ENCODE measurements at regions not wholly inside any gene's neighbourhood (a gene's known extent, or its start where the extent isn't known, plus 50 kb on each side); places are given as distances from the start of the nearest gene placed in this dataset.

GRCh38 chr1:58035523-58035922, 511.0 kb downstream of the OMA1 start:
- TF ChIP-seq JUND (IDR thresholded peaks at IDR 0.05; ENCODE audit: low read depth), result no peak
- no peak for DNase-seq (ENCODE audit: low read depth in 1 of 2, low spot score in 1 of 2)
- in situ Hi-C loops (cut with HindIII; ENCODE audit: low pct_unique_long_range_greater_than_20kb, low sequenced_read_pairs), result no loop called here

- TF ChIP-seq JUND (IDR thresholded peaks at IDR 0.05; ENCODE audit: low read depth), result no peak
- DNase-seq (ENCODE audit: low read depth in 1 of 2, low spot score in 1 of 2), result no peak
- in situ Hi-C loops (cut with HindIII; ENCODE audit: low pct_unique_long_range_greater_than_20kb, low sequenced_read_pairs), result no loop called here
Measured at GRCh38 chr1:58033311-58033710, 513.2 kb downstream of the OMA1 start.

- DNase-seq (ENCODE audit: low read depth in 1 of 2, low spot score in 1 of 2), result no peak
- no peak for TF ChIP-seq JUND (IDR thresholded peaks at IDR 0.05; ENCODE audit: low read depth)
- in situ Hi-C loops (cut with HindIII; ENCODE audit: low pct_unique_long_range_greater_than_20kb, low sequenced_read_pairs), result no loop called here
Measured at GRCh38 chr1:58032611-58033073, 513.9 kb downstream of the OMA1 start.

- DNase-seq (ENCODE audit: low read depth in 1 of 2, low spot score in 1 of 2), result no peak
- no peak for TF ChIP-seq JUND (IDR thresholded peaks at IDR 0.05; ENCODE audit: low read depth)
- in situ Hi-C loops (cut with HindIII; ENCODE audit: low pct_unique_long_range_greater_than_20kb, low sequenced_read_pairs), result no loop called here
Measured at GRCh38 chr1:58031416-58031815, 515.1 kb downstream of the OMA1 start.

GRCh38 chr1:58030456-58030855, 516.1 kb downstream of the OMA1 start:
- no peak for TF ChIP-seq JUND (IDR thresholded peaks at IDR 0.05; ENCODE audit: low read depth)
- DNase-seq (ENCODE audit: low read depth in 1 of 2, low spot score in 1 of 2), result no peak
- in situ Hi-C loops (cut with HindIII; ENCODE audit: low pct_unique_long_range_greater_than_20kb, low sequenced_read_pairs), result no loop called here

GRCh38 chr1:58017641-58018040, 528.9 kb downstream of the OMA1 start:
- in situ Hi-C loops (cut with HindIII; ENCODE audit: low pct_unique_long_range_greater_than_20kb, low sequenced_read_pairs), result no loop called here
- TF ChIP-seq JUND (IDR thresholded peaks at IDR 0.05; ENCODE audit: low read depth), result no peak
- no peak for DNase-seq (ENCODE audit: low read depth in 1 of 2, low spot score in 1 of 2)

- no peak for TF ChIP-seq JUND (IDR thresholded peaks at IDR 0.05; ENCODE audit: low read depth)
Measured at GRCh38 chr1:58013237-58013636, 533.3 kb downstream of the OMA1 start.

GRCh38 chr1:58011978-58012377, 534.5 kb downstream of the OMA1 start:
- TF ChIP-seq JUND (IDR thresholded peaks at IDR 0.05; ENCODE audit: low read depth), result no peak
- DNase-seq (ENCODE audit: low read depth in 1 of 2, low spot score in 1 of 2), result no peak
- in situ Hi-C loops (cut with HindIII; ENCODE audit: low pct_unique_long_range_greater_than_20kb, low sequenced_read_pairs), result no loop called here

More at GRCh38 chr1:58013237-58013636, 533.3 kb downstream of the OMA1 start:
- in situ Hi-C loops (cut with HindIII; ENCODE audit: low pct_unique_long_range_greater_than_20kb, low sequenced_read_pairs), result no loop called here
- no peak for DNase-seq (ENCODE audit: low read depth in 1 of 2, low spot score in 1 of 2)

GRCh38 chr1:58006421-58007046, 540.0 kb downstream of the OMA1 start:
- no peak for TF ChIP-seq JUND (IDR thresholded peaks at IDR 0.05; ENCODE audit: low read depth)
- in situ Hi-C loops (cut with HindIII; ENCODE audit: low pct_unique_long_range_greater_than_20kb, low sequenced_read_pairs), result no loop called here
- DNase-seq (ENCODE audit: low read depth in 1 of 2, low spot score in 1 of 2), result no peak

- in situ Hi-C loops (cut with HindIII; ENCODE audit: low pct_unique_long_range_greater_than_20kb, low sequenced_read_pairs), result no loop called here
- no peak for DNase-seq (ENCODE audit: low read depth in 1 of 2, low spot score in 1 of 2)
- TF ChIP-seq JUND (IDR thresholded peaks at IDR 0.05; ENCODE audit: low read depth), result no peak
Measured at GRCh38 chr1:58005212-58005611, 541.3 kb downstream of the OMA1 start.

GRCh38 chr1:58003988-58004387, 542.5 kb downstream of the OMA1 start:
- no peak for DNase-seq (ENCODE audit: low read depth in 1 of 2, low spot score in 1 of 2)
- in situ Hi-C loops (cut with HindIII; ENCODE audit: low pct_unique_long_range_greater_than_20kb, low sequenced_read_pairs), result no loop called here
- TF ChIP-seq JUND (IDR thresholded peaks at IDR 0.05; ENCODE audit: low read depth), result no peak

- no peak for TF ChIP-seq JUND (IDR thresholded peaks at IDR 0.05; ENCODE audit: low read depth)
- in situ Hi-C loops (cut with HindIII; ENCODE audit: low pct_unique_long_range_greater_than_20kb, low sequenced_read_pairs), result no loop called here
- no peak for DNase-seq (ENCODE audit: low read depth in 1 of 2, low spot score in 1 of 2)
Measured at GRCh38 chr1:58003059-58003458, 543.5 kb downstream of the OMA1 start.

- in situ Hi-C loops (cut with HindIII; ENCODE audit: low pct_unique_long_range_greater_than_20kb, low sequenced_read_pairs), result no loop called here
Measured at GRCh38 chr1:58000821-58001220, 545.7 kb downstream of the OMA1 start.

GRCh38 chr1:58000116-58000515, 546.4 kb downstream of the OMA1 start:
- in situ Hi-C loops (cut with HindIII; ENCODE audit: low pct_unique_long_range_greater_than_20kb, low sequenced_read_pairs), result no loop called here
- no peak for TF ChIP-seq JUND (IDR thresholded peaks at IDR 0.05; ENCODE audit: low read depth)
- no peak for DNase-seq (ENCODE audit: low read depth in 1 of 2, low spot score in 1 of 2)

More at GRCh38 chr1:58000821-58001220, 545.7 kb downstream of the OMA1 start:
- no peak for TF ChIP-seq JUND (IDR thresholded peaks at IDR 0.05; ENCODE audit: low read depth)
- no peak for DNase-seq (ENCODE audit: low read depth in 1 of 2, low spot score in 1 of 2)
